ENCODE measurements at regions not wholly inside any gene's neighbourhood (a gene's known extent, or its start where the extent isn't known, plus 50 kb on each side); places are given as distances from the start of the nearest gene placed in this dataset.
"Not testable (repeated sequence)": the region's sequence is repeated elsewhere in the genome, so short reads cannot be mapped to it uniquely, and the experiment has no call there.

DNA sequence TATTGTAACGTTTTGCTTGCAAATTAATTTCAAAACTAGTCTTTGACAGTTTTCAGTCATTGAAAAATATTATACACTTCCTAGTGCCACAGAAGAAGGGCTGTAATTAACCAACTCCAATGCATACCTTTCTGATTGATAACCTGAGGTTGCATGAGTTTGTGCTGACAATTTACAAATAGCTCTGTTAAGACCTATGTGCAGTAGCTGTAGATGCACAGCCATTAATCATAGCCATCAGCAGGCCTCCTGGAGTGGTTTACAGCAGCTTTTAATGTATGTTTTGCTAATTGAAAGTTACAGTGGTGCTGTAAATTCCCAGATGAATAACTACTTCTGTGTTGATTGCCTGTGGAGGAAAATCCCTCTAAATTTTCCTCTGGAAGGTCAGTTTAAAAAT, 758.1 kb downstream of the SH3BGRL start:
- TF ChIP-seq LARP7 (IDR thresholded peaks at IDR 0.05) (no peak), ZZZ3 (IDR thresholded peaks at IDR 0.05; ENCODE audit: control insufficient read depth, insufficient read length, low read depth) (no peak)
- no peaks in the 10 kb centered on the region for H3K27me3 ChIP-seq (replicated peaks in 1 of 2; ENCODE audit: control insufficient read depth in 2 of 2, insufficient read depth in 2 of 2, low read length in 1 of 2)
- H3K4me1 ChIP-seq (ENCODE audit: control insufficient read depth, insufficient read depth, low read length), result no peaks in the 10 kb centered on the region
- in situ Hi-C loops (cut with MboI) (no loop called here), intact Hi-C loops (cut with micrococcal nuclease; ENCODE audit: unreplicated experiment) (loop anchor here (2.0 to 10.0 kb wide), 2 partner anchors 259 to 715 kb away; no protein-coding TSS in a partner anchor)
- no peaks in the 10 kb centered on the region for H3K36me3 ChIP-seq (ENCODE audit: control insufficient read depth in 2 of 2, insufficient read depth in 2 of 2, low read length in 1 of 2)
- SMC1A ChIA-PET (ENCODE audit: uncharacterized antibody, unreplicated experiment), result no interaction called here
- H3K4me2 ChIP-seq (ENCODE audit: control insufficient read depth, insufficient read depth), result no peak overlapping the region
- H3K9ac ChIP-seq (ENCODE audit: control insufficient read depth, insufficient read depth, low read length), result no peak overlapping the region
- no peaks in the 10 kb centered on the region for H4K20me1 ChIP-seq (ENCODE audit: control insufficient read depth, insufficient read depth)
- 0% methylated on average over 1 of the region's 1 CpG for WGBS (ENCODE audit: insufficient coverage, insufficient replicate concordance, low lambda C conversion rate, missing lambda C conversion rate)
- CTCF ChIA-PET, result interaction anchor here (0.5 to 1.2 kb wide), 2 partner anchors 10 to 716 kb away, joined by 3 to 4 read pairs; no protein-coding TSS in a partner anchor
- no peak for FAIRE-seq
- ATAC-seq, result no peak
- no peak overlapping the region for H3K27ac ChIP-seq (ENCODE audit: control insufficient read depth, insufficient read depth)
- no peak for DNase-seq (ENCODE audit: low read depth, low spot score)
- RAD21 ChIA-PET (ENCODE audit: unreplicated experiment), result no interaction called here
- POLR2A ChIA-PET, result no interaction called here
- H2AFZ ChIP-seq (ENCODE audit: control insufficient read depth, low read depth, low read length), result no peak overlapping the region
- H3K4me3 ChIP-seq, result no peak overlapping the region
- BruUV-seq (replicated peaks), result no TSS peak
- H3K9me3 ChIP-seq (replicated peaks; ENCODE audit: control insufficient read depth, insufficient read depth, low read length), result no peaks in the 10 kb centered on the region
- H3K79me2 ChIP-seq (ENCODE audit: control insufficient read depth, insufficient read depth, low read length), result no peaks in the 10 kb centered on the region

- DNase-seq (ENCODE audit: low read depth, low spot score); ATAC-seq; in situ Hi-C loops (cut with MboI); POLR2A ChIA-PET; H3K79me2 ChIP-seq (ENCODE audit: control insufficient read depth, insufficient read depth, low read length); H3K27ac ChIP-seq (ENCODE audit: control insufficient read depth, insufficient read depth); H3K4me2 ChIP-seq (ENCODE audit: control insufficient read depth, insufficient read depth); CTCF ChIA-PET; H3K9ac ChIP-seq (ENCODE audit: control insufficient read depth, insufficient read depth, low read length); intact Hi-C loops (cut with micrococcal nuclease; ENCODE audit: unreplicated experiment); H3K4me3 ChIP-seq; BruUV-seq (replicated peaks); SMC1A ChIA-PET (ENCODE audit: uncharacterized antibody, unreplicated experiment); H3K9me3 ChIP-seq (replicated peaks; ENCODE audit: control insufficient read depth, insufficient read depth, low read length); H4K20me1 ChIP-seq (ENCODE audit: control insufficient read depth, insufficient read depth); H3K36me3 ChIP-seq (ENCODE audit: control insufficient read depth in 2 of 2, insufficient read depth in 2 of 2, low read length in 1 of 2); FAIRE-seq; H3K4me1 ChIP-seq (ENCODE audit: control insufficient read depth, insufficient read depth, low read length); H3K27me3 ChIP-seq (replicated peaks in 1 of 2; ENCODE audit: control insufficient read depth in 2 of 2, insufficient read depth in 2 of 2, low read length in 1 of 2); H2AFZ ChIP-seq (ENCODE audit: control insufficient read depth, low read depth, low read length); RAD21 ChIA-PET (ENCODE audit: unreplicated experiment): not testable (repeated sequence)
- WGBS (ENCODE audit: insufficient coverage, insufficient replicate concordance, low lambda C conversion rate, missing lambda C conversion rate), result 88% methylated on average over 1 of the region's 1 CpG
Measured at GRCh38 chrX:81974413-81974812, 772.5 kb downstream of the SH3BGRL start.

All from GM12878 (cell line).